HG02852 (cell line): ENCODE measurements at regions not wholly inside any gene's neighbourhood (a gene's known extent, or its start where the extent isn't known, plus 50 kb on each side); places are given as distances from the start of the nearest gene placed in this dataset.
"Not testable (repeated sequence)": the region's sequence is repeated elsewhere in the genome, so short reads cannot be mapped to it uniquely, and the experiment has no call there.

Source experiments
- ATAC-seq: cut with Tn5 transposase; IDR thresholded peaks from one replicate; pipeline ENCODE4 v1.9.1; 2021; ENCODE audit warnings: mild to moderate bottlenecking, moderate library complexity; ENCODE audit not compliant: unreplicated experiment

DNA sequence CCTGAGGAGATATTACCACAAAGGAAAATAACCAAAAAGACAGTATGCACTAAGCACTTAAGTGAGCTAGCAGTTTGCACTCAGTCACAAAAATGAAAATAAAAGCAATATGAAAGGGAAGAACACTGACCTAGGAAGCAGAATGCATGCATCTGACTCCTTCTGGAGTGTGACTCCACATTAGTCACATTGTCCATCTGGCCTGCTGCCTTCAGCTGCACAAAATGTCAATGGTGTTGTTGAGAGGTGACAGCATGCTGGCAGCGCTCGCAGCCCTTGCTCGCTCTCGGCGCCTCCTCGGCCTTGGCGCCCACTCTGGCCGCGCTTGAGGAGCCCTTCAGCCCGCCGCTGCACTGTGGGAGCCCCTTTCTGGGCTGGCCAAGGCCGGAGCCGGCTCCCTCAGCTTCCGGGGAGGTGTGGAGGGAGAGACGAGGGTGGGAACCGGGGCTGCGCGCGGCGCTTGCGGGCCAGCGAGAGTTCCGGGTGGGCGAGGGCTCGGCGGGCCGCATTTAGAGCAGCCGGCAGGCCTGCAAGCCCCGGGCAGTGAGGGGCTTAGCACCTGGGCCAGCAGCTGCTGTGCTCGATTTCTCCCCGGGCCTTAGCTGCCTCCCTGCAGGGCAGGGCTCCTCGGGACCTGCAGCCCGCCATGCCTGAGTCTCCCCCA is 874.8 kb downstream of the RAB28 start:
- not testable (repeated sequence) for ATAC-seq

DNA sequence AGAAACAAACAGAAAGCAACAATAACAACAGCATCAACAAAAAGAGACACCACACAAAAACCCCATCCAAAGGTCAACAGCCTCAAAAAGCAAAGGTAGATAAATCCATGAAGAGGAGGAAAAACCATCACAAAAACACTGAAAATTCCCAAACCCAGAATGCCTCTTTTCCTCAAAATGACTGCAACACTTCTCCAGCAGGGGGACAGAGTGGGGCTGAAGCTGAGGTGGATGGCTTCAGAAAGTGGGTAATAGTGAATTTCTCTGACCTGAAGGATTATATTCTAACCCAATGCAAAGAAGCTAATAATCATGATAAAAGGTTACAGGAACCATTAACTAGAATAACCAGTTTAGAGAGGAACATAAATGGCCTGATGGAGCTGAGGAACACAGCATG is 888.2 kb downstream of the RAB28 start:
- no peak for ATAC-seq

DNA sequence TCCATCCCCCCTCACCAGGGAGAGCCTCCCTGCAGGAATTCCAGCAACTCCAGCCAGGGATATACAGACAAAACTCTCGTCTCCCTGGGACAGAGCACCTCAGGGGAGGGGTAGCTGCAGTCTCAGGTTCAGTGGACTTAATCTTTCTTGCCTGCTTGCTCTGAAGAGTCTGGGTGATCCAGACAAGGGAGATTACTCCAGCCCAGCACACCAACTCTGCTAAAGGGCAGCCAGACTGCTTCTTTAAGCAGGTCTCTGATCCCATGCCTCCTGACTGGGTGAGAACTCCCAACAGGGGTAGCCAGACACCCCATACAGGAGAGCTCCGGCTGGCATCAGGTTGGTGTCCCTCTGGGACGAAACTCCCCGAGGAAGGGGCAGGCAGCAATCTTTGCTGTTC is 888.7 kb downstream of the RAB28 start:
- no peak for ATAC-seq

DNA sequence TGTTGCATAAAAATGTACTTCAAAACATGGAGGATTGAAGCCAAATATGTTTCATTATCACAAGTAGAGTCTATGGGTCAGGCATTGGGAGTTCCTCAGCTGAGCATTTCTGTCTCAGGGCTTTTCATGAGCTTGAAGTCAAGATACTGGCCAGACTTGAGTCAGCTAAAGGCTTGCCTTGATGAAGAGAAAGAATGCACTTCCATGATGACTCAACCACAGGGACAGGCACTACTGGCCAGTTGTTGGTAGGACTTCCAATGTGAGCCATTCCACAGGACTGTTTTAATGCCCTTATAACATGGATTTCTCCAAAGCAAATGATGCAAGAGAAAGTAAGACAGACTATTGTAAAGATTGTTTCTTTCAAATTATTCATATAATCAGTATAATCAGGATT is 895.6 kb downstream of the RAB28 start:
- no peak for ATAC-seq

DNA sequence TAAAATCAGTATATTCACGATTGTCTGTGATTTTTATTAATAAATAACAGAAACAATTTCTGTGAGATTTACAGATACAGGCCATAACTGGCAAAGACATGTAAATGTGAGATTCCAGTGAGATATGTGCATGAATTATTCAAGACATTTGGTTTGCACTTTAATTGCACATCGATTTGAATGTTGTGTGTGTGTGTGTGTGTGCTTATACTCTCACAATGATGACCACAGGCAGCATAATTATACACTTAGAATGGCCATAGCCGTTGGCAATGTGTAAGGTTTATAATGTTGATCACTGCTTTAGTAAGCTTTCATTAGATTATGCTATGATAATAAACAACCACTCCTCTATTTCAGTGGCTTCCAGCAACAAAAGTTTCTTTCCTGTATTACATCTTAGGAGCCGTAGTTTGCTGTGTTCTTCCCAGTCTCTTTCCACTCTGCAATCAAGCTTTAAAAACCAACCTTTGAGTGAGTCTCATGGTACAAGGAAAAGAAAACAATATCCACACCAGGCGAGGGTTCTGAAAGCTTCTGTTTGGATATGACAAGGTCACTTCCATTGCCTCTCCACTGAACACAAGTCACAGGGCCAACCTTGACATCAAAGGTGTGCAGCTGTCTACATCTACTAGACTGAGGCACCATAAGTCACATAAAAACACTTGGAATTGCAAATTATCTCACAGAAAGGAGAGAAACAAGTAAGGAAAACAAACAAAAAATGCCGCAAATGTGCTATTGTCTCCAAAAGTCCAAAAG is 897.7 kb downstream of the RAB28 start:
- ATAC-seq = no peak

DNA sequence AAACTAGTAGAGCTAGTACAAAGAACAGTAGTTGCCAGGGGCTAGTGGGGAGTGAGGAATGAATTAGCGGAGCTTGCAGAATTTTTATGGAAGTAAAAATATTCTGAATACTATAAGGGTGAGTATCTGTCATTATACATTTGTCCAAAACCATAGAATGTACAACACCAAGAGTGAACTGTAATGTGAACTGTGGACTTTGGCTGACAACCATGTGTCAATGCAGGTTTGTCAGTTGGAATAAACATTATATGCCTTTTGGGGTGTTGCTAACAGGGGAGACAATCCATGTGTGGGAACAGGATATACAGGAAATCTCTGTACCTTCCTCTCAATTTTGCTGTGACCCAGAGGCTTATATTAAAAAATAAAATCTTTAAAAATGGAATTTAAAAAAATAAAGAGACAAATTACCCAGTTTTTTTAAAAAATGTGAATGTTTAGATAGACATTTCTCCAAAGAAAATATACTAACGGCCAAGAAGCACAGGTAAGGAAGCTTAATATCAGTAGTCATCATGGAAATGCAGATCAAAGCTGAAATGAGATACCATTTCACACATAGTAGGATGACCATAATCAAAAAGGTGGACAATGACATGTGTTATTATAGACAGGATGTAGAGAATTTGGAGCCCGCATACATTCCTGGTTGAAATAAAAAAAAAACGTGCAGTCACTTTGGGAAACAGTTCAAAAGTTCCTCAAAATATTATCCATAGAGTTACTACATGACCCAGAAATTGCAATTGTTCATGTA is 899.8 kb downstream of the RAB28 start:
- ATAC-seq = no peak

DNA sequence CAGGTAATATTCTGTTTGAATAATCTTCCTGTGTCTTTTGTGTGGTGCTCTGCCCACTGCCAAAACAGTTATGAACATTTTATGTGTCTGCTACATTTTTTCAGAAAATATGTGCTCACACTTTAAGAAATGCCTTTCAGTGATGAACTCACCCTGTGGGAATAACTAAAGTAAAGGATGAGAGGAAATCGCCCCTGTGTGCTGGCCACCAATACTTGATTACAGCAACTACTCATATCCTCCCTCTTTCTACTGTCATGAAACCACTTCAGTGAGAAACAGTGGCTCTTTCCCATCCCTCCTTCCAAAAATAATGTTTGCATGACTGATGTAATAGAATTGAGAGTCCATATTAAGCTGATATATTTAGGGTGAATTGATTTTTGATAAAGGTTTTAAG is 900.9 kb downstream of the RAB28 start:
- ATAC-seq = no peak

DNA sequence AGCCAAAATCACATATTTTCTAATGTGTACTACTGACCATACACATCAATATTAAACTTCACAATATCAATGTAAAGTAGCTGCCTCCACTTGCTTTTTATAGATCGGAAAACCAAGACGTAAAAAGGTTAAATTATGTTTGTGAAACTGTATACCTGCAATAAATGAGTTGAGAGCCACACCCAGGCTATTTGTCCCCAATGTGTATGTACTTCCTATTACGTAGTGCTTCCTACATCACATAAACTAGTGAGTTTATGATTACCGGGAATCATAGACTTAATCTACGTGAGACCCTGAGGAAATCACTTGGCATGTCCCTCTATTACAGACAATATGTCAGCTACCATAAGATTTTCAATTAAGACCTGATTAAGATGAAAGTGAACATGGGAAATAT is 903.4 kb downstream of the RAB28 start:
- no peak for ATAC-seq

DNA sequence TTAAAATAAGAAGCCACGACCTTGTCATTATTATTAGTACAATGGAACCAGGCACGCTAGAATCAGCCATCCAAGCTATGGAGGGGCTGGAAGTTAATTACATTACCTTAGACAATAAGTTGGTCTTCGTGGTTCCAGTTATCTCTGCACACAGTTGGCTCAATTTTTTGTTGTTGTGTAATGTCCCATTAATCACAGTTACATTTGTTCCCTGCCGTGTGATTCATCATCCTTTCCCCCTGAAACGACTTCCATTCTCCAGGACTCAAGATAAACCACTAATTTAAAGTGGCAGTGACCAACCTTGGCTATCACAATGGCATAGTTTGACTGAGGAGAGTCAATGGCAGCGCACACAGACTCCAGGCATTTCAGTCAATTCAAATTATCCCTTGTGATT is 905.0 kb downstream of the RAB28 start:
- no peak for ATAC-seq

DNA sequence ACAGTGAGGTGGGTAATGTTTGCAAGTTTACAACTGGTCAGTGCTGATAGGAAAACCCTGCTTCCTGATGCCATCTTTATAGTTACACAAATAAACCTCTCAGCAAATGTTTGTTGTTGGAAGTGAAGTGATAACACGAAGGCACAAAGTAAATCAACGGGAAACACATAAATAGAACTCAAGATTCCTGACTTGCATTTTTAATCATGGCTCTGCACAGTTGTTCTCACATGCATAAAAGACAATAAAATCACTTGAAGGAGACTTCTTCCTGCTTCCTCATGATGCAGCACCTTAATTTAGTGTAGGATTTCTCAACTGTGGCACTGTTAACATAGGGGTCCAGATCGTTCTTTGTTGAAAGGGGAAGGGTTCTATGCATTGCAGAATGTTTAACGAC is 907.7 kb downstream of the RAB28 start:
- no peak for ATAC-seq

DNA sequence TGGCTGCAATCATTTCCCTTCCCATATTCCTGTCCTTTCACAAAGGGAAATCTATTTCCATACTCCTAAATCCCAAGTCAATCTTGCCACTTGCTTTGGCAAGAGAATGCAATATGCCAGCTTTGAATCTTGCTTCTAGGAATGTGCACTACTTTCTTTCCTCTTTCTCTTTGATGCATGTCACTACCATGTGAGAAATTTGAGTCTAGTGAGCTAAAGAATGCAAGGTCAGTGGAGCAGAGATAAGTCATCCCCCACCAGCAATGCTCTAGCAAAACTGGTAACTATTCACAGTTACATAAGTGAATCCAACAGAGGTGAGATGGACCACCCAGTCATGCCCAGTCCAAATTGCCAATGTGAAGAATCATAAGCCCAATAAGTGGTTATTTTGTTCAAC is 910.4 kb downstream of the RAB28 start:
- no peak for ATAC-seq

DNA sequence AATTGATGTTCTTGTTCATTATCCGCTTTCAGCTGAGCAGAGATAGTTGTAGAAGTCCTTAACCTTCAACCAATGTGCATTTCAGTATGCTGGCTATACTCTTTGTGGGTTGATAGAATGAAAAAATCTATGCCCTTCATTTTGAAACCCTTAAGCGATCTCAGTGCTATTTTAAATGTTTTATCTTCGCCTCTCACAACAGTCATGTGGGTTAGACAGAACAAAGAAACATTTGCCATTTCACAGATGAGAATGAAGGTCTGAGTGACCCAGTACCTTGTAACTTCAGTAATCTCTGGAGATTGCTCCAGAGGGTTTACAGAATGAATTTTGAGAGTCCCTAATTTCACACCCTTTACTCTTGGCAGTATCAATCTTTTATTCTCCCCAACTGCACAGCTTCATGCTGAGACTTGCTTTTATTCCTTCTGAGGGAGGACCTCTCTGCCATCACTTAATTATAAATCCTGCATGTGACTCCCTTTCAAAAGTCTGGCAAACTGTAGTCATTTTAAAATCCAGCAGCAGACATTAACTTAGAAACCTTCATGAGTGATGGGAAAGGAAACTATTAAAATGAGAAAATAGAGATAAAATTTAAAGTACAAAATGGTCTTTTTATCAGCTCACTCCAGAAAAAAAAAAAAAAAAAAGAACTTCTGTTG is 921.5 kb downstream of the RAB28 start:
- no peak for ATAC-seq

DNA sequence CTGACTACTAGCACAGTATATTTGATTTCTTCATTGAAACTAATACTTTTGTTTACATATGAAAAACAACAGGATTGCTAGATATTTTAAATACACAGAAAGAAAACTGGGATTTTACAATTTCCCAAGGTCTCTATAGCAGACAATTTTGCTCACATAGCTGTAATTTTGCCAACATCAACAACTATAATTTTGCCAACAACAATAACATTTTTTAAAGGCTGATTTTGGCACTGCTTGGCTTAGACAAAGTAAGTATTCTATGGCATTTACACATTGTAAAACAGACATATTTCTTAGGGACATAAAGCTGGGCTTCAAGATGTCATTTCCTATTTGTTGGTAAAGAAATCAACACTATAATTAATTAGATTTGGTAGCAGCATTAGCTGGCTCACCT is 922.1 kb downstream of the RAB28 start:
- no peak for ATAC-seq

DNA sequence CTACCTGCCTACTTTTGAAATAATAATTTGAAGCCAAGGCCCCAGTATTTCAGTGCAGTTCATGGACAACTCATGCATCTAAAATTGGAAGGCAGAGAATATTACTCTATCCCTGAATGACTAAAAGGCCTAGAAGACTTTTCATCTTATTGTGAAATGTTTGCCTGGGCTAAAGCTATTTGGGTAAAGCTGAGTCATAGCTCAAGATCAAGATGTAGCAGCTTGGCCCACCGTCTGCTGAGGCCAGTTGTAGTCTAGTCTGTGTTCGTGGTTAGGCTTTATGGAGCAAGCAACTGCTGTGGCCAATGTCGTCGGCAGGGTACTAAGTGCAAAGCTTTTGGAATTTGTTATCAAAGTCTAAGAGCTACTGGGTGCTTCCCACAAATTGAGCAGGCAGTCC is 929.1 kb downstream of the RAB28 start:
- no peak for ATAC-seq

DNA sequence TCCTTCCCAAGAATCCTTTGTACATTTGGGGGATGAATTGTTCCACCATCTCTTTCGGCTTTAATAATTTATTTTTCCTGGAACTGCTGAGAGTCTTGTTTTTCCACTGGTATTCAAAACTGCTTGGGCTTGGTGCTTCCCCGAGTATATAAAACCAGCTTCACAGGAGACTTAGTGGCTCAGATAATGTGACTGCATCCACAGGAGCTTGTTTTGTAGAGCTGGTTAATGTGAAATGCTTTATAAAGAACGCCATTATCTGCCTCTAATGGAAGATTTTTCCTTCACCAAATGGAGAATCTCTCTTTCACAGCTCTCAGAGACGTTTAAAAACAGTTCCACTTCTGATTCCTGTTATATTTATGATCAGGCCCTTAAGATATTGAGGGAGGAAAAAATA is 935.5 kb downstream of the RAB28 start:
- no peak for ATAC-seq

DNA sequence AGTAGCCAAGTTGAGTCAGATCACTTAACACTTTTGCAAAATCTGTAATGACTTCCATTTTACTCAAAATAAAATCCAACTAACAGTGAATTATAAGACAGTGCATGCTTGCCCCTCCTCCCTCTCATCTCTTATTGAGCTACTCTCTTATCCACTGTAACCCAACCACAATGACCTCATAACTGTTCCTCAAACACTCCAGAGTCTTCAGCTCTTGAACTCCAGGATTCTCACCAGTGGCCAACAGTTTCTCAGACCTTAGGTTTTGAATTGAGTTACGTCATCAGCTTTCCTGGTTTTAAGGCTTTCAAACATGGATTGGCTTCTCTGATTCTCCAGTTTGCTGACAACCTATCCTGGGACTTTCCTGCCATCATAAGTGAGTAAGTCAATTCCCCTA is 938.3 kb downstream of the RAB28 start:
- no peak for ATAC-seq

DNA sequence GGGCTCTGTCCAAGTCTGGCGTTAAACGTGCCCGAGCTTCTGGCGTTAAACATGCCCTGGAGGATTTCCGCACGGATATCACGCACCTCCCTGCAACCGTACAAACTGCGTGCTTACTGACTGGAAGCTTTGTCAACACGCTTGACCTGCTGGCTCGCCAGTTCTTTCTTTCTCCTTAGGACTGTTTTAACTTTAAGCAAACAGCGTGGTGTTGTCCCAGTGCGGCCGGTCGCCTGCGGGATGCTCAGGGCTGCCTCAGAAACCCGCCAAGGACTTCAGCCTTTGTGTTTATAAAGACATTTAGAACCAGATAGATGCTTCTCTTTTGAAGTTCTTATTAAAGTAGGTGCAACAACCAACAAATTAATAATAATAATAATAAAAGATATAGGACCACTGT is 946.0 kb downstream of the RAB28 start:
- ATAC-seq = no peak

DNA sequence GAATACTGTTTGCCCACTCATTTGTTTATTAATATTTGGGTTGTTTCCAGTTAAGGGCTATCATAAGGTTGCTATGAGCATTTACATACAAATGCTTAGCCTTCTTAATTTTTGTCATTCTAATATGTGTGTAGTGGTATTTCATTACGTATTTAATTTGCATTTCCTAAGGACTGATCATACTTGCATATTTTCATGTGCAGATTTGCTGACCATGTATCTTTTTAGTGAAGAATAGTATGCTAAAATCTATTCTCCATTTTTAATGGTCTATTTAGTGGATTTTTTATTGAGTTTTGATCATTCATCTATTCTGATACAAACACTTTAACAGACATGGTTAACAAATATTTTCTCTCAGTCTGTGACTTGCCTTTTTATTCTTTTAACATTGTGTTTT is 949.5 kb downstream of the RAB28 start:
- ATAC-seq = no peak

DNA sequence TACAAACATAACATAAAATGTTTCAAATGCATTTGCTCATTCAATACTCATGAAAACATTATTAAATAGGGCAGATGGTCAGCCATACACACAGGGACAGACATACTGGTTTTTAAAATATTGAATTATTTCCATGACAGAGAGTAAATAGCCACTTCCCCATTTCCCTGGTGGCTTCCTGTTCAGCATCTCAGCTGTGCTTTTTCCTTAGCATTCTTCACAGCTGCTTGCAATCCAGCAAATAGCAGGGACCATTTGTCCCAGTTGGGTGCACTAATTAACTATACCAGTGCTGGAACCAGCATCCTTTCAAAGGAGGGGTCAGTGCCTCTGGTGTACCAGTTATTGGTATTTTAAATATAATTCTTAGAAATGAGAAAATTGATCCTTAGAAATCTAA is 964.7 kb downstream of the RAB28 start:
- ATAC-seq = no peak

DNA sequence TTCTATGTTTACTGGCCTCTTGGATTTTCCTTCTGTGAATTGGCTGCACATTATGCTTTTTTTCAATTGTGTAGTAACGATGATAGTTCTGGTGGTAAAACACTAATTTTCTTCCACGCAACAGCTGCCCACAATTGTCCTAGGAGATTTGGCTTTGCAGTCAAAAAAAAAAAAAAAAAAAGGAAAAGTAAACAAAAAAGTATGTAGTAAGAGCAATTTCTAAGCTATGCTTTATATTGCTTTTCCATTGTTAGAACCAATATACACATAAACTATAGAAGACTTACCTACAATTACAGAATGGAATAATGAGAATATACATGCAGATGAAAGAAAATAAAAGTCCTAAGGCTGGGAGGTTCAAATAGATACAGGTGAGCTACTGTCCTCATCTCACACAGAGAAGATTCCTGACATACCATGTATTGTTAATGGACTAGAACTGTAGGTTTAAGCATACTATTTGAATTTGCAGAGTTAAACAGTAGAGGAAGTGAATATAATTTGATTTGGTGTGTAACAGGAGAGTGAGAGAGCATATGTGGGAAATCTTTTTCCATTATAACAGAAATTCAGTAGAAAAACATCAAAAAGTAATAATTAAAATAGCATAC is 976.2 kb downstream of the RAB28 start:
- no peak for ATAC-seq

DNA sequence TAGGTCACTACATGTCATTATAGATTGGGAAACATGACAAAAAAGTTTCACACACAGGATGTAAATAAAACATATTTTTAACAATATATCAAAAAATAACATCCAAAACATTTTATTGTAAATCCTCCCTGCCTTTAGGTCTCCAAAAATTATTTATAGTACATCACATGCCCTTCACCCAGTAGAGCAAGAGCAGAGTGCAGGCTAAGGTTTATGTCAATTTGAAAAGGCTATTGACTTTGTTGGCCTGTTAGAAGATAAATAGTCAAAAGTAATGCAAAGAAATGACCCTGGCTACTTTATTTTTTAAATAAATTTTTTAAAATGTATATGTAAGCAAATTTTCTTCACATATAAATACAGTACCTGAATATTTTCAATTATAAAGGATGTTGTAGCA is 983.7 kb downstream of the RAB28 start:
- ATAC-seq = no peak
